GM18858 (cell line): ENCODE measurements at regions not wholly inside any gene's neighbourhood (a gene's known extent, or its start where the extent isn't known, plus 50 kb on each side); places are given as distances from the start of the nearest gene placed in this dataset.

ENCODE experiments used
- ATAC-seq: cut with Tn5 transposase; IDR thresholded peaks from one replicate; pipeline ENCODE4 v1.9.1; 2021; ENCODE audit not compliant: unreplicated experiment

DNA sequence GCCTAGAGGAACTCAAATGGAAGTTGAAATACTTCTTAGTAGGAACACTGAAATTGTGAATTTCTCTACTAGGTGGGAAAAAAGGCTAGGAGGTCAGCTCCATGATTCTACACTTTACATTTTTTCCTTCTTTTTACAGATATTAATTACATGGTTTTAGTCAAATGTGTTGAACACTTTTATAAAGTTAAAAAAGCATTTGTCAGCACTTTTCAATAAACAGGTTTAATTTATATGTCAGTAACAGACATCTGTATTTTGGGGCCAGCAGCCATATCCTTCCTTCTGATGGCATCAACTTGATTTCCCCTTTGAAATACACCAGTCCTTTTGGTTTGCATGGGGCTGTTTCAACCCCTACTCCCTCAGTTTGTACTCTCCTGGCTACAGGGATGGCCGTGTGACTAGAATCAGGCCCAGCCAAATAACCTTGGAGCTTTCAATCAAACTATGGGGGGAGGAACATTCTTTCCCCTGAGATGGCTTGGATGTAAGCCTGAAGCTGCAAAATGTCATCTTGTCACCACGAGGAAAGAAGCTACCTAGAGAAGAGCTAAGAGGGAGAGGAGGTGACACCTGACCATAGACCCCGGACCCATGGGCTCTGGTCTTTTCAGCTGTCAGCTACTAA is 171.0 kb upstream of the NEBL start:
- no peak for ATAC-seq

DNA sequence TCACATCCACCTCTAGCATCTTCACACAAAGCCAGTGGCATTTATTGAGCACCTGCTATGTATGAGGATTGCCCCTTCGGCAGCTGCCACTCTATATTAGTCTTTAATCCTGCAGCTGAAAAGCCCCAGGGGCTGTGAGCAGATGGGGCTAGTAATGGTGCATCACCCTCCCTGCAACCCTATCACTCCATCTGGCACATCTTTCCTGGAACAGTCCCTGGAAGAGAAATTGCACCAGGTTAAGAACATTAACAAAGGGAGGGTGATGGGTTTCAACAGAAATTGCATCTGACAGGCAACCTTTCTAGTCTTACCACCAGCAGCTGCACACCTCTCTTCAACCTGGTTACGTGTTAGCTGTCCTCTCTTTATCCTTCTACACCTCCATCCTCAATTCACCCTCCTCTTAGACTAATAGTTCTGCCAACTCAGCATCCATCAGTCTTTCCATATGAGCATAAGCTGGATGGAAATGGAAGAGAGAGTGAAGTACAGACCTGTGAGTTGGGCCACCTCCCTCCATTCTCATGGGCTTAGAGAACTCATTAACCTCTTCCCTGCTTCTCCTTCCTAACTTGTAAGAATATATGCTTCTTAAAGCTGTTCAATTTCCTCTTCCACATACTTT is 168.6 kb upstream of the NEBL start:
- no peak for ATAC-seq

DNA sequence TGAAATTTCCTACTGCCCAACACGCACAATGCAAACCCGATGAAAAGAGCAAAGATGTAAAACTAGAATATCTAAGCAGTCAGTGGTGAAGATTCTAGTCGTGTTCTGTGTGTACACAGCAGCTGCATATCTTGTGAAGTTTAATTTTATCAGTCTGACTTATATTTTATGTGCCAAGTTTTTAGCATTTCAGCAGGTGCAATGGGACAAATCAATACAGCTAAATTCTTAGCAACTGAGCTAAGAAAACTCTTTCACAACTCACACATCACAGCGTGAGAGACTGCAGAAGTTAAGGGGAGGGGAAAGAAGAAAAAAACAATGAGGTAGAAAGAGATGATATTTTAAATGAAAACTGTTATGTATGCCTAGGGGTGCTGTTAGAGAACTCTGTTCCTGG is 164.9 kb upstream of the NEBL start:
- no peak for ATAC-seq

DNA sequence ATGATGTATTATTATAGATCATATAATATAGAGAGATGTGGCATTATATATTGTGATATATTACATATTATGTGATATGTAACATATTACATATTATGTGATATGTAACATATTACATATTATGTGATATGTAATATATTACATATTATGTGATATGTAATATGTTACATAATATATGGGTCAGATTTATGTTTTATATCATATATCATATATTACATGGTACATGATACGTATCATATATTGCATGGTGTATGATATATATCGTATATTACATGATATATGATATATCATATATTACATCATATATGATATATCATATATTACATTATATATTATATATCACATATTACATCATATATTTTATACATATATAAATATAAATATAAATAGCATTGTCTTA is 164.1 kb upstream of the NEBL start:
- no peak for ATAC-seq

DNA sequence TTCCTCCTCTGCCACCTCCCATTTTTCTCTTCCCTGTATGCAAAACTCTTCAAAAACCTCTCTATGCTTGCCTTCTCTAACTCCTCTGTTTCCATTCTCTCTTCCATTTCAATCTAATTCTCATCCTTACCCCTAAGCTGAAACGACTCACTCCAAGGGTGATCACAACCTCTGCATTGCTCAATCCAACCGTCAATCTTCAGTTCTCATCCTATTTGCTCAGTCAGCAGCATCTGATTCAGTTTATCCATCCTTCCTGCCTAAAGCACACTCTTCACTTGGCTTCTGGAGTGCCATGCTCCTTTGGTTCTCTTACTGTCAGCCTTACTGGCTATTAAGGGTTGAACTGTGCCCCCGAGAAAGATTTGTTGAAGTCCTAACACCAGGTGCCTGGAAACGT is 163.5 kb upstream of the NEBL start:
- no peak for ATAC-seq

DNA sequence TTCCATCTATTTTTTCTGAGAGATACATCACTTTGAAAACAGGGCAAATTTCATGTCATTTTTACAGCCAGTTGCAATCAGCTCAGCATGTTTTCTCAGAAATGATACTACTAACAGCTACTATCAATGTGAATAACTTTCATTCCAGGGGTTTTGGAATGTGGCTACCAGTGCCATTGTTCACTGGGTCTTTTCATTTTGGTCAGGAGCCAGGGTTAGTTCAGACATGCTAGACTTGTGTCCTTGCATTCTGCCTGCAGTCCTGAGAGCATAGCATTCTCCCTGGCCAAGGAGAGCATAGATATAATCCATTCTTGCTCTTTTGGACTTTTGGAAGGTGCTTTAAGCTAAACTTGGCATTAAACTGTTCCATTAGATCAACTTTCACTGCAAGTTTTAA is 160.9 kb upstream of the NEBL start:
- no peak for ATAC-seq

DNA sequence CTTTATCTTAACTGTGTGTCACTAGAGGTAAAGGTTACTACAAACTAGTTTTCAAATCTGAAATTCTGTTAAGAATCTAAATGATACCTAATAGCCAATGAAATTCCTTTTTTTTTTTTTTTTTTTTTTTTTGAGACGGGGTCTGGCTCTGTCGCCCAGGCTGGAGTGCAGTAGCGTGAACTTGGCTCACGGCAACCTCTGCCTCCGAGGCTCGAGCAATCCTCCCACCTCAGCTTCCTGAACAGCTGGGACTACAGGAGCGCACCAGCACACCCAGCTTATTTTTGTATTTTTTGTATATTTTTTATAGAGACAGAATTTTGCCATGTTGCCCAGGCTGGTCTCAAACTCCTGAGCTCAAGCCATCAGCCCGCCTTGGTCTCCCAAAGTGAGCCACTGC is 160.3 kb upstream of the NEBL start:
- ATAC-seq = no peak

DNA sequence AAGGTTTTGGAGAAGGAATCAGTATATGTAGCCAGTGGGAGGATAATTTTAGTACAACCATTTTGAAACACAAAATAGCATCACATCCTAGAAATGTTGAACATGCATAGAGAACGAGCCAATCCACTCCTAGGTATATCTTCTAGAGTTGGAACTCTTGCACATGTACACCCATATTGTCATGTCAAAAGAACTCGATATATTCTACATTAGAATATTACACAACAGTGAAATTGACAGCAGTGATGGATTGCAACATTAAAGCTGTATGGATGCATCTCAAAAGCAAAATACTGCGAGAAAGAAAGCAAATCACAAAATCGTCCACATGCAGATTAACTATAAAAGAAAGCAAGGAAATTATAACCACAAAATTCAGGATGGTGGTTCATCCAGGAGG is 159.3 kb upstream of the NEBL start:
- no peak for ATAC-seq

GRCh38 chr10:21055339-21056135 is 158.4 kb upstream of the NEBL start:
- ATAC-seq = no peak

- no peak for ATAC-seq
These were observed 157.0 kb upstream of the NEBL start for GRCh38 chr10:21053953-21054690.

GRCh38 chr10:21052709-21053104 is 155.6 kb upstream of the NEBL start:
- no peak for ATAC-seq

GRCh38 chr10:21052072-21052708 is 155.1 kb upstream of the NEBL start:
- no peak for ATAC-seq

DNA sequence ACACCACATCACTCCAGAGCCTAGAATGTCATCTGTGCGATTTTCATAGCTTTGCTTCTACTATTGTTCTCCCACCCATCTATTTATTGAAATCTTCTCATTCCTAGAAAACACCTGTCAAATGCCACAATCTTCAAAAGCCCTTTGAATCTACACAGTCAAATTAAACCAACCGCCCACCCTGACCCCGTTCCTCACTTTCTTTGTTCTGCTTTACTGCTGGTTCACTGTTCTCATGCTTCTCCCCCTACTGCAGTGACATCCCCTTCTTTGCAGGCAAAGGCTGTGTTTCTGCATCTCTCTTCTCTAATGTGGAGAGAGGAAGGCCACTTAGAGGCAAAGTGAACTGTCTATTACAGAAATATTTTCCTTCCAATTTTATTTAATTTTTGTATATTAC is 152.4 kb upstream of the NEBL start:
- ATAC-seq = no peak

- no peak for ATAC-seq
These were observed 151.0 kb upstream of the NEBL start for GRCh38 chr10:21048068-21048467.

- ATAC-seq = no peak
These were observed 150.4 kb upstream of the NEBL start for GRCh38 chr10:21047511-21047910.

DNA sequence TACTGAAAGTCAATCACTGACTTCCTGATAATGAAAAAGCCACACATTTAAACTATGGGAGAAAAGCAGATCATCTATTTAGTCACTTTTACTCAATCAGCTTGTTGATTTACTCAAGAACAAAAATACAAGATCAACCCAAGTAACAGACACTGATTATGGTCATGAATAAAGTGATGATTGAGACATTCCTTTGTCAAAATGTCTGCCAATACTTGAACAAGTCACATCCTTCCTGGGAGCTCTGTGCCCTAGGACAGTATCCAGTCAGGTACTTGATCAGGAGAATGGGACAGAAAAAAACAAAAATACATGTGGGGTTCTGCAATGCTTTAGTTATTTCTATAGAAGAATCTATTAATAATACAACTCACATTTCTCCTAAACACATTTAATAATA is 150.0 kb upstream of the NEBL start:
- ATAC-seq = no peak

GRCh38 chr10:21043044-21043443 is 145.9 kb upstream of the NEBL start:
- no peak for ATAC-seq

GRCh38 chr10:21042536-21042935 is 145.4 kb upstream of the NEBL start:
- ATAC-seq = no peak

DNA sequence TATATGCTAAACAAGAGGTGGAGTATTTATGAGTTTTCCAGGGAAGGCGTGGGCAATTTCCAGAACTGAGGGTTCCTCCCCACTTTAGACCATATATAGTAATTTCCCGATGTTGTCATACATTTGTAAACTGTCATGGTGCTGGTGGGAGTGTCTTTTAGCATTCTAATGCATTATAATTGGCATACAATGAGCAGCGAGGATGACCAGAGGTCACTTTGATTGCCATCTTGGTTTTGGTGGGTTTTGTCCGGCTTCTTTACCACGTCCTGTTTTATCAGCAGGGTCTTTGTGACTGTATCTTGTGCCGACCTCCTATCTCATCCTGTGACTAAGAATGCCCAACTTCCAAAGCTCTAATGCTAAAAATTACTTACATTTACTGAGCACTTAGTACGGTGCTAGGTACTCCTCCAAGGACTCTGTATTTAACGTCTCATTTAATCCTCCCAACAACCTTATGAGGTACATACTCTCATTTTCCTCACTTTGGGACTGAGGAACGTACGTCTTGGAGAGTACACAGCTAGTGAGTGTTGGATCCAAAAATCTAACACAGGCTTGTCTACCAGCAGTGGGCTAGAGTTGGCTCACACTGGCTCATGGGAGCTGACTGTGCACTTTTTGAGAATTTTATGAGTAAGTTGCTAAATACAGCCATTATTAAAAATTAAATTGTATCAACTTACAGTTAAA is 144.8 kb upstream of the NEBL start:
- no peak for ATAC-seq

- no peak for ATAC-seq
These were observed 142.6 kb upstream of the NEBL start for GRCh38 chr10:21039721-21040120.

- ATAC-seq = no peak
These were observed 139.6 kb upstream of the NEBL start for GRCh38 chr10:21036757-21037156.
